GM18519 (cell line): ENCODE measurements at regions not wholly inside any gene's neighbourhood (a gene's known extent, or its start where the extent isn't known, plus 50 kb on each side); places are given as distances from the start of the nearest gene placed in this dataset.
"Not testable (repeated sequence)": the region's sequence is repeated elsewhere in the genome, so short reads cannot be mapped to it uniquely, and the experiment has no call there.

Experiments
- ATAC-seq: cut with Tn5 transposase; IDR thresholded peaks from one replicate; pipeline ENCODE4 v1.9.1; 2021; ENCODE audit warnings: mild to moderate bottlenecking, moderate library complexity; ENCODE audit not compliant: unreplicated experiment, low FRiP score

GRCh38 chr21:17269760-17270159 lies 243.1 kb upstream of the CXADR start:
- ATAC-seq = no peak

- ATAC-seq = no peak
These were observed 242.6 kb upstream of the CXADR start for GRCh38 chr21:17270229-17270628.

GRCh38 chr21:17279663-17280062 lies 233.2 kb upstream of the CXADR start:
- no peak for ATAC-seq

- not testable (repeated sequence) for ATAC-seq
These were observed 219.8 kb upstream of the CXADR start for GRCh38 chr21:17293016-17293562.

- ATAC-seq = no peak
These were observed 216.8 kb upstream of the CXADR start for GRCh38 chr21:17295997-17296396.

GRCh38 chr21:17299576-17299975 lies 213.3 kb upstream of the CXADR start:
- ATAC-seq = not testable (repeated sequence)

GRCh38 chr21:17327715-17328114 lies 185.1 kb upstream of the CXADR start:
- not testable (repeated sequence) for ATAC-seq

- no peak for ATAC-seq
These were observed 178.4 kb upstream of the CXADR start for GRCh38 chr21:17334484-17334883.

- no peak for ATAC-seq
These were observed 172.8 kb upstream of the CXADR start for GRCh38 chr21:17340081-17340480.

- no peak for ATAC-seq
These were observed 169.8 kb upstream of the CXADR start for GRCh38 chr21:17343055-17343454.

GRCh38 chr21:17348357-17348756 lies 164.5 kb upstream of the CXADR start:
- ATAC-seq = no peak

- no peak for ATAC-seq
These were observed 164.0 kb upstream of the CXADR start for GRCh38 chr21:17348849-17349248.

GRCh38 chr21:17351766-17352165 lies 161.1 kb upstream of the CXADR start:
- ATAC-seq = no peak

GRCh38 chr21:17352996-17353655 lies 159.7 kb upstream of the CXADR start:
- no peak for ATAC-seq

GRCh38 chr21:17359781-17360180 lies 153.1 kb upstream of the CXADR start:
- no peak for ATAC-seq

- ATAC-seq = no peak
These were observed 144.0 kb upstream of the CXADR start for GRCh38 chr21:17368748-17369363.

- no peak for ATAC-seq
These were observed 142.6 kb upstream of the CXADR start for GRCh38 chr21:17370263-17370662.

- ATAC-seq = no peak
These were observed 141.9 kb upstream of the CXADR start for GRCh38 chr21:17370916-17371315.

GRCh38 chr21:17371450-17371849 lies 141.4 kb upstream of the CXADR start:
- no peak for ATAC-seq

- ATAC-seq = no peak
These were observed 140.6 kb upstream of the CXADR start for GRCh38 chr21:17372200-17372599.

GRCh38 chr21:17386498-17386897 lies 126.3 kb upstream of the CXADR start:
- ATAC-seq = no peak

GRCh38 chr21:17387030-17387617 lies 125.7 kb upstream of the CXADR start:
- no peak for ATAC-seq
